Subcutaneous abdominal adipose tissue (tissue), 5 donors: ENCODE measurements at regions not wholly inside any gene's neighbourhood (a gene's known extent, or its start where the extent isn't known, plus 50 kb on each side); places are given as distances from the start of the nearest gene placed in this dataset.

Source experiments
- H3K27ac ChIP-seq: one replicate; pipeline ENCODE4 v1.7.0; 2013; ENCODE audit warnings: low read depth, mild to moderate bottlenecking, inconsistent platforms, low read length, moderate library complexity
- H3K27me3 ChIP-seq, 5 donors: one replicate each; pipeline ENCODE4 v1.7.0; 2013; ENCODE audit warnings: low read length in 5 of 5, inconsistent platforms in 1 of 5; ENCODE audit not compliant: control insufficient read depth in 5 of 5, insufficient read depth in 4 of 5
- H3K36me3 ChIP-seq, 5 donors: one replicate each; pipeline ENCODE4 v1.7.0; 2013; ENCODE audit warnings: low read length in 5 of 5; ENCODE audit not compliant: control insufficient read depth in 5 of 5, insufficient read depth in 5 of 5
- H3K4me1 ChIP-seq, 5 donors: one replicate each; pipeline ENCODE4 v1.7.0; 2013; ENCODE audit warnings: low read length in 5 of 5, mild to moderate bottlenecking in 3 of 5, moderate library complexity in 1 of 5; ENCODE audit not compliant: control insufficient read depth in 5 of 5, insufficient read depth in 5 of 5
- H3K4me3 ChIP-seq, 5 donors: one replicate each; pipeline ENCODE4 v1.7.0; 2013; ENCODE audit warnings: low read length in 5 of 5, low read depth in 1 of 5
- H3K9ac ChIP-seq, 5 donors: one replicate each; pipeline ENCODE4 v1.7.0; 2013; ENCODE audit warnings: low read length in 5 of 5, mild to moderate bottlenecking in 4 of 5, moderate library complexity in 3 of 5
- H3K9me3 ChIP-seq, 5 donors: one replicate each; pipeline ENCODE4 v1.7.0; 2013; ENCODE audit warnings: low read length in 5 of 5; ENCODE audit not compliant: control insufficient read depth in 5 of 5
- donor health status: healthy.
- donor health status: healthy.
- donor health status: healthy.
- donor health status: healthy.
- donor health status: healthy.

DNA sequence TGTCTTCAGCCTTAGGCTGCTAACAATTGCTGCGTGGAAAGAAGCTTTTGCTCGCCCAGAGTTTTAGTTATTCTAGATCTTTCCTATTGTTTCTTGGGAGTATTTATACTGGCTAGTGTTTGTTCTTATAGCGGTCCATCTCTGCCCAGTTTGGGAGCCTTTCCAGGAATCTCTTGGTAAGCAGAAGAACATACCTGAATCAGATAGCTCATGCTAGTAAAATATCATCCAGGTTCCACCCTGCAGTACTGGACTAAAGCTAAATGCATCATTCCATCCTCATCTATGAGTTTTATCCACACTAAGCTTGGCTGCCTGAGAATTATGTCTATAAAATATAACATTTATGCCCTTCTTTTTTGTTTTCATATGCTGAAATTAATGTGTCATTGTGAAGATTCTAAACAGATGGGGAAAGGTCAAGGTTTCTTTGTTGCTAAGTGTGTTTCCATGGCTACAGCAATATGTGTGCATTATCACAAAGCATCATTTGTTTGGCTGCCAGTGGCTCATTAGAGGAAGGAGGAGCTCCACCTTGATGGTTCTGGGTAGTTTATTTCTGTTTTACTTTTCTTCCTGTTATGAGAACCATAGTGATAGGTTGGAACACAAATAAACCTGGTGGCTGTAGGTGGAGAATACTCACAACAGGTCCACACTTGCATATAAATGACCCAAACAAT, 182.8 kb downstream of the PIK3C3 start:
- Histone ChIP-seq H3K27ac (no peak overlapping the region), H3K9ac (no peak overlapping the region), H3K4me1 (no peaks in the 10 kb centered on the region), H3K9me3 (peaks cover 3 to 21% (median 16%) of the 10 kb centered on the region in 5 donors), H3K4me3 (no peak overlapping the region), H3K27me3 (no peaks in the 10 kb centered on the region), H3K36me3 (no peaks in the 10 kb centered on the region)

DNA sequence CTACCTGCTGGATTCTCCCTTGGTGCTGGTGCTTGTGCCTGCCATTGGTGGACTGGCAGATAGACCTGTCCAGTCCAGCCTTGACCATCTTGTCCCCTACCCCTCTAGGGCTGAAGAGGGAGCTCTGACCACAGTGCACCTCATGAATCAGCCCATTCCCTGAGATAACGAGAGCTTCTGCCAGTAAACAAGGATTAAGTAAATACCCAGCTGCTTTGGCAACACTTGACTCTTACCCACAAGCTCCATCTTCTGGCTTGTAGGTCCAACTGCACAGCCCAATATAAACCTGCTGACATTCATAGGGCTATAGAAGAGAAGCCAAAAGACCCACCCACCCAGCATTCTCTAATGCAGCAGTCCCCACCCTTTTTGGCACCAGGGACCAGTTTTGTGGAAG, 186.4 kb downstream of the PIK3C3 start:
- H3K27me3 ChIP-seq, result no peaks in the 10 kb centered on the region
- H3K4me1 ChIP-seq, result no peaks in the 10 kb centered on the region
- peaks cover 3 to 21% (median 15%) of the 10 kb centered on the region in 5 donors for H3K9me3 ChIP-seq
- H3K9ac ChIP-seq, result no peak overlapping the region
- no peaks in the 10 kb centered on the region for H3K36me3 ChIP-seq
- H3K27ac ChIP-seq, result no peak overlapping the region
- H3K4me3 ChIP-seq, result no peak overlapping the region

DNA sequence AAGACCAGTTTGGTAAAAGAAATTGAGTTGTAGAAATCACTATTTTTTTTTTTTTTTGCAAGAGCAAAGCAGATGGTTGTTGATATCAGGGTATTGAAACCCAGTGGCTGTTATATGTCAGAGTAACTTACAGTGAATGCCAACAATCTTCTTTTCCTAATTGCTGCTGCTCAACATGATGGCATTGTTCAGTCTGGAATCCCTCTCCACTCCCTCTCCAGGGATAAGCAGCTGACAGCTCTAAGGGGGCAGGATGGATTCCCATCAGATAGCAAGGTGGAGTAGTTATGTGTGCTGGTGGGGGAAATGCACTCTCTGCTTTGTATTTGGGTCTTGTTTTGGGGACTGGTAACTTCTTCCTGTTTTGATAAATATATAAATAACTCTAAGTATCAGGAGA, 200.0 kb downstream of the PIK3C3 start:
- Histone ChIP-seq H3K9ac (no peak overlapping the region), H3K4me1 (no peaks in the 10 kb centered on the region), H3K27ac (no peak overlapping the region), H3K27me3 (no peaks in the 10 kb centered on the region), H3K36me3 (no peaks in the 10 kb centered on the region), H3K4me3 (no peak overlapping the region), H3K9me3 (no peaks in the 10 kb centered on the region)

DNA sequence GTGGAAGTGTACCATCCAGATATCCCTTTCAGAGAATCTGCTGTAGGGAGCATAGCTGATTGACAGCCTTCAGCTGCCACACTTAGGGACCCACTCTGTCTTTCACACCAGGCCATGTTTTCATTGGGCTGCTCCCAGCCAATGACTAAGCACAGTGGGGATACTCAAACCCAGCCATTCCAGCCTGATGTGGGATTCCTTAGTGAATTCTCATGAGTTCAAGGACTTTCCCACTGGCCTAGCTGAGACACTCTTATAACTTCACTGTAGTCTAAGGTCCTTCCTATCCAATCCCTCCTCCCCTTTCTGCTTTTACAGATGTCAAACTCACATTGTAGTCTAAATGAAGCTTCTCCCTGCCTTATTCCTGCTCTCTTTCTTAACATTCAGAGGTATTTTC, 201.2 kb downstream of the PIK3C3 start:
- Histone ChIP-seq H3K4me1 (no peaks in the 10 kb centered on the region), H3K27ac (no peak overlapping the region), H3K27me3 (no peaks in the 10 kb centered on the region), H3K36me3 (no peaks in the 10 kb centered on the region), H3K9ac (no peak overlapping the region), H3K4me3 (no peak overlapping the region), H3K9me3 (no peaks in the 10 kb centered on the region)

DNA sequence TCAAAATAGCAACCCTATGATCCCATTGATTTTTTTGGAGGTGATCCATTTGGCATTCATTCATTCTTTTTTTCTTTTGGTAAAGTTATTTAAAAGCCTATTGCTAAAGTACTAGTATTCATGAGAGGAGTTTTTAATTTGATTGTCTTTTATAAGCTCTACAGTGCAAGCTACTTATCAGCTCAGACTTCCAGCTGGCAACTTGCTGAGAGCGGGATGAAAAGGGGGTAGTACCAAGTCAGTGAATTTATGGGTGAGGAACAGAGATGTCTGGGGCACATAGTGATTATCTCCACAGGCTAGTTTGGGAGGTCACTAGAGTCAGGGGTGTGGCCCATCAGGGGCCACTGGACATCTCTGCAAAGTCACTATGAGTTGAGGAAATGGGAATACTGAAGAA, 202.4 kb downstream of the PIK3C3 start:
- Histone ChIP-seq H3K9ac (no peak overlapping the region), H3K4me3 (no peak overlapping the region), H3K4me1 (no peaks in the 10 kb centered on the region), H3K27me3 (no peaks in the 10 kb centered on the region), H3K9me3 (no peaks in the 10 kb centered on the region), H3K36me3 (no peaks in the 10 kb centered on the region), H3K27ac (no peak overlapping the region)

DNA sequence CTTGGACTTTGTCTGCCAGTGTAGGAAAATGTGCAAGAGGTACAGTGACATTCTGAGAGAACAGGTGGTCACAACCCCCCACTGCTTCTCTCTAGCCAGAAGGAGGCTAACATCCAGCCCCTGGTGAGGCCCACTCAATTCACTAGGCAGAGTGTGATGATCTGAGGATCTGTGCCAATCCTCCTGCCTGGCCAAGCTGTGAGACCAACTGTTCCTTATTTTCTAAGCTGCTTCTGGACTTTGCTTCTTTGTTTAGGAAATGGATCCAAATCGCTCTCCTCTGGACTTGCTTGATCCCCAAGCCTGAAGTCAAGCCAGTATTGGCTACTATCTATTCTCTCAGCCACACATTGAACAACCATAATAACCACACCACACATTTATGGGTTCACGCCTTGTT, 202.8 kb downstream of the PIK3C3 start:
- no peak overlapping the region for H3K4me3 ChIP-seq
- H3K9ac ChIP-seq, result no peak overlapping the region
- no peaks in the 10 kb centered on the region for H3K9me3 ChIP-seq
- no peaks in the 10 kb centered on the region for H3K27me3 ChIP-seq
- no peaks in the 10 kb centered on the region for H3K4me1 ChIP-seq
- H3K36me3 ChIP-seq, result no peaks in the 10 kb centered on the region
- no peak overlapping the region for H3K27ac ChIP-seq

DNA sequence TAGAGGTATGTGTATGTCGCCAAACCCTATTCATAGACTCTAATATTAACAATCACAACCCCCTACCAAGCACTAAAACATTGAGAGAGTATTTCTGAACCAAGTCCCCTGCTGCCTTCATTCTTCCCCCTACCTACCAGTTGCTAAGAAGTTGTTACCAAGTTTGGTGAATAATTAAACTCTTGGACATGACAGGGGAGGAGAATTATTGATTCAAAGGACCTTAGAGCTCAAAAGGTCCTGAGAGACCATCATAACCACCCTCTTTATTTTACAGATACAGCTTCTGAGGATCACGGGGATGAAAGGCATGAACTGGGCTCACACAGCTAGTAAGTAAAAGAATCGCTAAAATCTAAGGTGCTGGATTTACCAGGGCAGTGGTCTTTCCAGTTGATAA, 204.1 kb downstream of the PIK3C3 start:
- Histone ChIP-seq H3K4me3 (no peak overlapping the region), H3K9me3 (no peaks in the 10 kb centered on the region), H3K4me1 (no peaks in the 10 kb centered on the region), H3K9ac (no peak overlapping the region), H3K27me3 (no peaks in the 10 kb centered on the region), H3K36me3 (no peaks in the 10 kb centered on the region), H3K27ac (no peak overlapping the region)

DNA sequence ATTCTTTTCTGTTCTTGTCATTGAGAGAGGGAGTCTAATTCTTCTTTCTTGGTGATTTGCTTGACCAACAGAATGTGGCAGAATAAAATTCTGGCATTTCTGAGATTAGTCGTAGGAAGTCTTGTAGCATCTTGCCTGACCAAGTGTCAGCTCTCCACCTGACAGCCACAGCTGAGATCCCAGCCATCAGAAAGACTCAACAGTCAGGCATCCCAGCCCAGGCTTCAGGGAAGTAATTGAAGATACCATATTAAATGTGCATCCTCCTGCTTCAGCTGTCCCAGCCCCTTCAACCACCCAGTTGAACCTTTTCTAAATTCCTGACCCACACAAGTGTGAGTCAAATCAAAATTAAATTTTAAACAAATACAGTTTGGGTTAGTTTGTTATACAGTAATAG, 208.3 kb downstream of the PIK3C3 start:
- H3K4me1 ChIP-seq, result no peaks in the 10 kb centered on the region
- no peak overlapping the region for H3K9ac ChIP-seq
- H3K27ac ChIP-seq, result no peak overlapping the region
- no peaks in the 10 kb centered on the region for H3K27me3 ChIP-seq
- no peaks in the 10 kb centered on the region for H3K9me3 ChIP-seq
- H3K36me3 ChIP-seq, result no peaks in the 10 kb centered on the region
- no peak overlapping the region for H3K4me3 ChIP-seq

DNA sequence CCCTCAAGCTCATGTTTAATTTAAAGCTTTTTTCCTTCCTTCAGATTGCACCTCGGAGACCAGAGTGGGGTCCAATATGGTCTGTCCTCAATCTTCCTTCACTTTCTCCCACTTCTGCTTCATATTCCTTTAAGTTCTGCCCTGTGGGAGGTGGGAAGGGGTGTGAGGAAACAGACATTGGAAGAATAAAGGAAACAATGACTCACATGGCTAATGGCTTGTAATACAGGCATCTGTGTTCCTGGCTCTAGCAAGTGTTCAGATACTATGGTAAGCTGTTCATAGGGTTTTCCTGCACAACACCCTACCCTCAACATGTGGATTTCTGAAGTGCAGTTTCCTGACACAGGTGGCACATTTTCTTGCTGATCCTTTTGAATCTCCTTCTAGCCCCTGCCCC, 209.5 kb downstream of the PIK3C3 start:
- H3K27me3 ChIP-seq, result no peaks in the 10 kb centered on the region

DNA sequence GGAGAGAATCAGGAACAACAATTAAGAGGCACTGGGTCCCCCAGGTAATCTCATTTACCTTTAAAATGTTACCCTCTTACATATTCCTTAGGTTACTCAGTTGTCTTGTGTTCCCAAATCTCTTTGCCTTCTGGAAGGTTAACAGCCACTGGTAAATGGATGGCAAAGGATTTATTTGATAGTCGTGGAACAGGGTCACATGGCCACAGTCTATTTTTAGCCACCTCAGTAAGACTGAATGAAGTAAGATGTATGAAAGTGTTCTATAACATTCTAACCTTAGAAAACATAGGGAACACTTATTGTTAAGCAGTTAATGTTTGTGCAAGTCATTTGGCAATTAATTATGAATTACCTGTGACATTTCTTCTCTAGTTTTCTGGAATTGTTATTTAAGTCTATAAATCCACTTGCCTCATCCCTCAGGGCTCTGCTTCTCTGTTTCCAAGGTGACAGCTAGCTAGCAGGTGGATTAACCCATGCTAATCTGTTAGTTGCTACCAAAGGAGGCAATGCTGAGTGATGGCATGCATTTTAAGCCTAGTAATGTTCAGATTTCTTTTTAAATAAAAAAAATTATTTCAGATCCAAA, 211.0 kb downstream of the PIK3C3 start:
- H3K4me3 ChIP-seq, result no peak overlapping the region
- H3K36me3 ChIP-seq, result no peaks in the 10 kb centered on the region
- no peaks in the 10 kb centered on the region for H3K27me3 ChIP-seq
- H3K27ac ChIP-seq, result no peak overlapping the region
- H3K9ac ChIP-seq, result no peak overlapping the region
- no peaks in the 10 kb centered on the region for H3K4me1 ChIP-seq
- H3K9me3 ChIP-seq, result no peaks in the 10 kb centered on the region

More for the DNA sequence above, 209.5 kb downstream of the PIK3C3 start:
- Histone ChIP-seq H3K4me3 (no peak overlapping the region), H3K4me1 (no peaks in the 10 kb centered on the region), H3K27ac (no peak overlapping the region), H3K9me3 (no peaks in the 10 kb centered on the region), H3K36me3 (no peaks in the 10 kb centered on the region), H3K9ac (no peak overlapping the region)
